HG02798 (cell line): ENCODE measurements at regions not wholly inside any gene's neighbourhood (a gene's known extent, or its start where the extent isn't known, plus 50 kb on each side); places are given as distances from the start of the nearest gene placed in this dataset.
"Not testable (repeated sequence)": the region's sequence is repeated elsewhere in the genome, so short reads cannot be mapped to it uniquely, and the experiment has no call there.

ENCODE experiments used
- ATAC-seq: cut with Tn5 transposase; IDR thresholded peaks from one replicate; pipeline ENCODE4 v1.9.1; 2021; ENCODE audit warnings: mild to moderate bottlenecking; ENCODE audit not compliant: unreplicated experiment, poor library complexity

DNA sequence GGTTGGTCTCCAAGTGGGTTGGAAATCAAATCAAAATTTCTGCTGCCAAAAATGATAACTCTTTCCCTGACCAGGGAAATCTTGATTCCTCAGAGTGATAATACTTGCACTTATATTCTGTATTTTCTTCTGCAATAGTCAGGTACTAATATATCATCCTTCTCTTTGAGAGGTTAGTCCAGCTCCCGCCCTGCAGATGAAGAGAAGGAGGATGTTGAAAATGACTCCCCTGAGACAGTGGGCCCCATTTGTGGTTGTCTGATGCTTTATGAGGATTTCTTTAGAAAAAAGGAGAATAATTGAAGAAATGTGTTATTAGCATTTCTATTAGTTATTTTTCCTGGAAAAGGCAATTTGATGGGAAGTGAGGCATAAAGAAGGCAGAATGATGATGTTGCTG is 213.0 kb downstream of the SEC23IP start:
- ATAC-seq: no peak

GRCh38 chr10:120108916-120109315 is 216.4 kb downstream of the SEC23IP start:
- no peak for ATAC-seq

- not testable (repeated sequence) for ATAC-seq
These were observed 217.2 kb downstream of the SEC23IP start for GRCh38 chr10:120109725-120110124.

DNA sequence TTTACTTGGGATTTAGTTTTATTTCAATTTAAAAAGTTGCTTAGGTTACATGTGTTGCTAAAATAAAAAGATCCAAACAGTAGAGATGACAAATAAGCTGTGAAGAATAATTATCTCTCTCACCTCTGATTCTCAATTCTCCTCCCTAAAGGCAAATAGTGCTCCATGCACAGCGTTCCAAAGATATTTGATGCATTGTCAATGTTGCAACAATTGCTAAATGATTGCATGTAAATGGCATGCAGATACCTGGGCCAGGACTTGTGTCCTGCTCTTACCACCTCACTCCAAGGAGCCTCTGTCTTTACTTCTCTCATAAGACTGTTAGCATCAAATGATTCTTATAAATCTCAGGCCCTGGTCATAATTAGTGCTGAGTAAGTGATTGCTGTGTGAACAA is 217.7 kb downstream of the SEC23IP start:
- ATAC-seq: no peak

DNA sequence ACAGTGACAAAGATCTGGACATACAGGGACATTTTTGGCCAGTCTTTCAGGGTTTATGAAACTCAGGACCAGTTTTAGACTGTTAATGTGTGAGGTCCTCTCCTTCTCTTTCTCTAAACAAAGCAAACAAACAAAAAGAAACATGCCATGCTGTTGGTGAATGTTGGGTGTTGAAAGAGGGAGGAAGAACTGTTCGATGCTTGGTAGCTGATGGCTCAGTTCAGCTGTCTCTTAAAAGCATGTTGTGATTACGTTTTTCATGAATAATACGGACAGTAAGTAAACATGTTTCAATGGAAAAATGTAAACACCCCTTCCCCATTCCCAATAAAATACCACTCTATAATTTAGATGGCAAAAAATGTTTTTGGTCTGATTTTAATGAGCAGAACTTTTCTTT is 219.1 kb downstream of the SEC23IP start:
- ATAC-seq: no peak

- no peak for ATAC-seq
These were observed 220.3 kb downstream of the SEC23IP start for GRCh38 chr10:120112809-120113208.

GRCh38 chr10:120115959-120116358 is 223.4 kb downstream of the SEC23IP start:
- no peak for ATAC-seq

DNA sequence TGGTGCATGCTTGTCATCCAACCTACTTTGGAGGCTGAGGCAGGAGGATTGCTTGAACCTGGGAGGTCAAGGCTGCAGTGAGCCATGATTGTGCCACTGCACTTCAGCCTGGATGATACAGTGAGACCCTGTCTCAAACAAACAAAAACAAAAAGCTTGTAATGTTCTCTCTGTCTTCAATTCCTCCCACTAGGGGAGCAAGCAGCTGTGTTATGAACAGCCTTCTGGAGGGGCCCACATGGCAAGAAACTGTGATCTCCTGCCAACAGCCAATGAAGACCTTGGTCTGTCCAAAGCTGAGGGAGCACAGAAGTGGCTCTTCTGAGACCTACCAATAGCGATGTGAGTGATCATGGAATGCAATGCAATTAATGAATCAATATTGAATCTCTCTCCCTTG is 229.2 kb downstream of the SEC23IP start:
- ATAC-seq: no peak

DNA sequence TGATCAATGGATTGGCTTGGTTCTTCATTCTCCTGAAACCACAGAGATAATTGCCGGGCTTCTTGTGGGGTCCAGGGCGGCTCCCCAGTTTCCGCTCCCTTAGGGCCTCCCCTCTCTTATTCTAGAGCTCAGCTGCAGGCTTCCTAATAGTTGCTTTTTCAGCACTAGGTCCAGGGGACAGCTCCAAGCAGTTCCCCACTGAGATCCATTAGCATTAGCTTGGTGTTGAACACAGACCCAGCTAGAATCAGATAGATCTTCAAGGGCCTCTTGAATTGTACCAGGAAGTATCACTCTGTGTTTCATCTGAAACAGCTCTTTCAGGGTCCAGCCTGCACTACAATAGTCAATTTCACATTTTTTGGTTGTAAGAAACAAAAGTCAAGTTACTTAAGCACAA is 238.7 kb downstream of the SEC23IP start:
- no peak for ATAC-seq

DNA sequence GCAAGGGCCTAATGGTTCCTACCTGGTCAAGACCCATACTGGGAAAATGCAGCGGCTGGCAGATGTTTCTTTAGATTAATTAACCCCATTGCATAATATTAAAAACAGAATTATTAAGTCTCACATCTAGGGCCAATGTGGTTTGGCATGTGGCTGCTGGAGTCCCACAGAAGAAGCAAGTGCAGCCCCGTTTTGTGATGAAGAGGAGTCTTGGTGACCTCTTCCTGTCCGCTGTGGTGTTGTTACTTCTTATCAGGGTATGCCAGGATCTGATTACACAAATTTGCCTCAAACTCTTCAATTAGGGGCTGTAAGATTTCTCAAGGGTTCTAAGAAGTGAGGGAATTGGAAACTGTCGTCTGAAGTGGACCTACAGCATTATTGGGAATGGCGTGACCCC is 240.3 kb downstream of the SEC23IP start:
- ATAC-seq: no peak

- no peak for ATAC-seq
These were observed 246.2 kb downstream of the SEC23IP start for GRCh38 chr10:120138689-120139088.

DNA sequence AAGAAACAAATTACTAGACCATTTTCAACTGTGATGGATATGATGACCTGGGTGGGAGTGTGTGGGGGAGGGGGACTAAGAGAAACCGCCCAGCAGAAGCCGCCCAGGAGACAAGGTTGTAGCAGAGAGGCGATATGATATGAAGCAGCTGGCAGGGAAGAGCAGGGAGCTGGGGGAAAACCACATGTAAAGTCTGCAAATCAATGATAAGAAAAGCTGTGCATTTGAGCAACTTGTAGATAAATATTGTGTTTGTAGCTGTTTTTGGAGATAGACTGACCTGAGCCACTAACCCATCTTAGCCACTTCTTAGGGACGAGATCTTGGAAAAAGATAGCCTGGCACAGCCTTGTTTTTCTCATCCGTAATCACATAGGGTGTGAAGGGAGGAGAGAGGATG is 252.6 kb downstream of the SEC23IP start:
- no peak for ATAC-seq

DNA sequence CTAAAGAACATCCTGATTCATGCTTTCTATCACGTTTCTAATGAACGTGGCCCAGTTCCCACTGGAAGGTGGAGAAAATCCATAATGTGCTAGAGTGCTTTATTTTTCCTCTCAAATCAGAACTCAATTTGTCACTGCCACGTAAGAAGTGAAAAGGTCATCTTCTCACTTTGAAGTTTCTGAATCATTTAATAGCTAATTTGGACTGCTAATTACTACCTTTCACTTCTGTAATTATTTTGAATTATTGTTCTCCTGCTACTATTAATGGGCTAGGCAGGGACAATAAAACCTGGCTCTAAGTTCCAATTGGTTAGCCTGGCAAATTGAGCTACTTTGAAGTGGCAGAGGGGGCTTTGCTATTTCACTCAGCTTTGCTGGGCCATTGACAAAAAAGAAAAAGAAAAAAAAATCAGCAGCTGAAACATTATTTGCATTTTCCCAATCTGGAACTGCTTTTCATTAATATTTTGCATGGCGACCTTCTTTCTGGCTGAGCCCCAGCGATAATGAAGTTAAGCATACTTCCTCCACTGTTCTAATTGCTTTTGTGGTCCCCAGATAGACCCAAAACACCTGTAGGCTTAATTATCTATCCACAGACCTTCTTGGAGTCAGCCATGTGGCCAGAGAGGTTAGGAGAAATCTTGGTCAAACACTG is 264.2 kb downstream of the SEC23IP start:
- no peak for ATAC-seq

GRCh38 chr10:120161111-120161510 is 268.6 kb downstream of the SEC23IP start:
- no peak for ATAC-seq

GRCh38 chr10:120162471-120162870 is 269.9 kb downstream of the SEC23IP start:
- ATAC-seq: no peak

- no peak for ATAC-seq
These were observed 279.8 kb downstream of the SEC23IP start for GRCh38 chr10:120172356-120172755.

- no peak for ATAC-seq
These were observed 282.0 kb downstream of the SEC23IP start for GRCh38 chr10:120174491-120174890.

DNA sequence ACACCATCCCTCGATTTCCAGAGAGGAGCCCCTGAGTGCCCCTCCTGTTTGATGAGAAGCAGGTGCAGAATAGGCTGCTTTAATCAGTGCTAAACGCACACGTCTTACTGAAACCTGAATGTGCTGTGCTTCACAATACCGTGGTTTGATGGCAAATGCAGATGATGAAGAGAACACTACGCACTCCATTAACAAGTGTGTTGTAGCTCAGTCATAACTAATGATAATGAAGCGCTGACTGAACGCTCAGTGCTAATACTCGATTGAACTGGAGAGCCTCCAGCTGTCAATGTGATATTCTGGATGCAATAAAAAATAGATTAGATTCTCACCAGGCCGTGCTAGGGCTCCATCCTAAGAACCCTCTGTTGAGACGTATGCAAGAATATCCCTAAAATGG is 279.7 kb upstream of the PLPP4 start:
- no peak for ATAC-seq

- ATAC-seq: no peak
These were observed 276.9 kb upstream of the PLPP4 start for GRCh38 chr10:120180160-120180559.

DNA sequence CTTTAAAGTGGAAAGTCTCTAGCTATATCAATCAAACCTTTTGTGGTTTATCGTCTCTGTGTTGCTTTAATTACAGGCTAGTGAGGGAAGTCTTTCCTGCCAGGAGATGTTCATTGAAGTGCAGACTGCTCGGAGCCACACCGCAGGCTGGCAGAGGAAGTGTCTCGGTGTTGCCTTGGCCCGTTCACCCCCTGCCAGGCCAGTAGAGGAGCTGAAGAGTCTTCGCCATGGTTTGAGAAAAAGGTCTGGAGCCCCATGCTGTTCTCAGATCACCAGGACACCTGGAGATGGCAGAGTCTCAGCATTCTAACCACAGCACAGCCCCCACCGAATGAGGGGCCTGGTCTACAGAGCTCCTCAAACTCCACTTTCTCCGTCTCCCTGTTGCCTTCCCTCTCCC is 275.9 kb upstream of the PLPP4 start:
- no peak for ATAC-seq

DNA sequence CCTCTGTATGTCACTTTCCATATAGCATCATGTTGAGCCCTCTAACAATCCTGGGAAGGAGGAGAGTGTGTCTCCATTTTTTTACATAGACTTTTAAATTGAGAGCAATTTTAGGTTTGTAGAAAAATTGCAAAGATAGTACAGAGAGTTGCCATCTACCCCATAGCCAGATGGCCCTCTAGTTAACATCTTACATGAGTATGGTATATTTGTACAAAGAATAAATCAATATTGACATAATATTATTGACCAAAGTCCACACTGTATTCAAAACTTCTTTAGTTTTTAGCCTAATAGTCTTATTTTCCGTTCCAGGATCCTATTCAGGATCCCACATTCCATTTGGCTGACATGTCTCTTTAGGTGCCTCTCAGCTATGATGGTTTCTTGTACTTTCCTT is 274.6 kb upstream of the PLPP4 start:
- ATAC-seq: no peak

- no peak for ATAC-seq
These were observed 273.5 kb upstream of the PLPP4 start for GRCh38 chr10:120183546-120183945.
